ENCODE measurements at regions not wholly inside any gene's neighbourhood (a gene's known extent, or its start where the extent isn't known, plus 50 kb on each side); places are given as distances from the start of the nearest gene placed in this dataset.

DNA sequence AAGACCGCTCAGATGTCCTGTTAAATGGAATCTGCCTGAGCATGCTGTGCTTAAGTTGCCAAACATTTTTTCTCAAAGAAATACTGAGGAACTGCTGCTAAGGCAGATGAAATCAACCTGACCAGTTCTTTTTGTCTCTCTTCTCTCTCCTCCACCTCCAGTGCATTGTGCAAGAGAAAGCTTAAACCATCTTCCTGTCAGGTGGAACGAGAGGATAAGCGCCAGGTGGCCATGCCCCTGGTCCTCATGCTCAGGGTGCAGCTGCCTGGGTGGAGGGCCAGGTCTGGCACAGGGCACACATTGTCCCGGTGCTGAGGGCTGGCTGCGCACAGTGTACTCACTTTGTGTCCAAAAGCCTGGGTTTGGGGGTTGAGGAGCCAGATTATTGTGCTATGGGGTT is 176.2 kb upstream of the TP63 start:
- TF ChIP-seq, protein P1, sequence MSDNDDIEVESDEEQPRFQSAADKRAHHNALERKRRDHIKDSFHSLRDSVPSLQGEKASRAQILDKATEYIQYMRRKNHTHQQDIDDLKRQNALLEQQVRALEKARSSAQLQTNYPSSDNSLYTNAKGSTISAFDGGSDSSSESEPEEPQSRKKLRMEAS (IDR thresholded peaks at IDR 0.05) = no peak
- TF ChIP-seq ZBTB7A (IDR thresholded peaks at IDR 0.05; ENCODE audit: low read depth) (no peak), NFIC (IDR thresholded peaks at IDR 0.05) (no peak), TEAD4 (IDR thresholded peaks at IDR 0.05) (no peak), CREB1 (IDR thresholded peaks at IDR 0.05; ENCODE audit: low read depth) (no peak), YY1 (IDR thresholded peaks at IDR 0.05; ENCODE audit: low read depth) (no peak), TAF1 (IDR thresholded peaks at IDR 0.05; ENCODE audit: low read depth) (no peak), EGR1 (IDR thresholded peaks at IDR 0.05) (no peak)
- TF ChIP-seq, protein P2, sequence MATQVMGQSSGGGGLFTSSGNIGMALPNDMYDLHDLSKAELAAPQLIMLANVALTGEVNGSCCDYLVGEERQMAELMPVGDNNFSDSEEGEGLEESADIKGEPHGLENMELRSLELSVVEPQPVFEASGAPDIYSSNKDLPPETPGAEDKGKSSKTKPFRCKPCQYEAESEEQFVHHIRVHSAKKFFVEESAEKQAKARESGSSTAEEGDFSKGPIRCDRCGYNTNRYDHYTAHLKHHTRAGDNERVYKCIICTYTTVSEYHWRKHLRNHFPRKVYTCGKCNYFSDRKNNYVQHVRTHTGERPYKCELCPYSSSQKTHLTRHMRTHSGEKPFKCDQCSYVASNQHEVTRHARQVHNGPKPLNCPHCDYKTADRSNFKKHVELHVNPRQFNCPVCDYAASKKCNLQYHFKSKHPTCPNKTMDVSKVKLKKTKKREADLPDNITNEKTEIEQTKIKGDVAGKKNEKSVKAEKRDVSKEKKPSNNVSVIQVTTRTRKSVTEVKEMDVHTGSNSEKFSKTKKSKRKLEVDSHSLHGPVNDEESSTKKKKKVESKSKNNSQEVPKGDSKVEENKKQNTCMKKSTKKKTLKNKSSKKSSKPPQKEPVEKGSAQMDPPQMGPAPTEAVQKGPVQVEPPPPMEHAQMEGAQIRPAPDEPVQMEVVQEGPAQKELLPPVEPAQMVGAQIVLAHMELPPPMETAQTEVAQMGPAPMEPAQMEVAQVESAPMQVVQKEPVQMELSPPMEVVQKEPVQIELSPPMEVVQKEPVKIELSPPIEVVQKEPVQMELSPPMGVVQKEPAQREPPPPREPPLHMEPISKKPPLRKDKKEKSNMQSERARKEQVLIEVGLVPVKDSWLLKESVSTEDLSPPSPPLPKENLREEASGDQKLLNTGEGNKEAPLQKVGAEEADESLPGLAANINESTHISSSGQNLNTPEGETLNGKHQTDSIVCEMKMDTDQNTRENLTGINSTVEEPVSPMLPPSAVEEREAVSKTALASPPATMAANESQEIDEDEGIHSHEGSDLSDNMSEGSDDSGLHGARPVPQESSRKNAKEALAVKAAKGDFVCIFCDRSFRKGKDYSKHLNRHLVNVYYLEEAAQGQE (IDR thresholded peaks at IDR 0.05; ENCODE audit: low read depth) = no peak

DNA sequence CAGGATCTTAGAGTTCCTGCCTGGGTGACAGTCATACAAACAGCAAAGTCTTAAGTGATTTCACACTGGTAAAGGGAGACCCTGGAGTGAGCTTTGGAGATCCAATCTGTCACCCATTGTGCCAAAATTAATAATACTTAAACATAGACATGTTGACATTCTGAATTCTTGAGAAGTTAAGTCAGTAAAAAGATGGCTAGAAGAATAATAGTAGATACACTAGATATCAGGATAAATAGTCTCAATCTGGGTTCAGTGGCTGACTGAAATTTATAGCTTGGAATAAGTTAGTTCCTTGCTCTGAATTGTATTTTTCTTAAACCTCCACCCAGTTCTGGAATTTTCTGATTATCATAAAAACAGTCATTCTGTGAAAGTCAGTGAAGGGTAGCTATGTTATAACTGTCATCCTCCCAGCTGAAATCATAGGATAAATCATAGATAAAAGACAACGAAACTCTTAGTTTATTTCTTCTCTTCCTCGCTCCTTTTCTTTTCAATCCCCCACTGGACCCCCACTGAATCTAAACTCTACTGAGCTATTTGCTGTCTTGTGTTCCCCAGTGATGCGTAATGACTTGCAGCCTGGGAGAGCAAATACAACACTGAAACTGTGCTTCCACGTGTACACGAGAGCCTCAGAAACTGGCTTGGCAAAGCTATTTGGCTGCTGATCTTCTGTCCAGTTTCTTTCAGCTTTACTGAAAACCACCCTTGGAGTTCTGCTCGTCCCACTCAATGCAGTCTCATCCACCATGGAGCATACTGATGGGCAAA is 175.4 kb upstream of the TP63 start:
- TF ChIP-seq CREB1 (IDR thresholded peaks at IDR 0.05; ENCODE audit: low read depth) (no peak), FOXM1 (IDR thresholded peaks at IDR 0.05; ENCODE audit: borderline replicate concordance, low read depth) (no peak), YY1 (IDR thresholded peaks at IDR 0.05; ENCODE audit: low read depth) (no peak), TCF12 (IDR thresholded peaks at IDR 0.05; ENCODE audit: low read depth) (no peak), TAF1 (IDR thresholded peaks at IDR 0.05; ENCODE audit: low read depth) (no peak), NFIC (IDR thresholded peaks at IDR 0.05) (no peak), TEAD4 (IDR thresholded peaks at IDR 0.05) (no peak), RAD21 (IDR thresholded peaks at IDR 0.05; ENCODE audit: low read depth) (no peak), EP300 (IDR thresholded peaks at IDR 0.05; ENCODE audit: borderline replicate concordance) (no peak), ZBTB7A (IDR thresholded peaks at IDR 0.05; ENCODE audit: low read depth) (no peak), CEBPB (IDR thresholded peaks at IDR 0.05) (no peak), EGR1 (IDR thresholded peaks at IDR 0.05) (no peak)
- TF ChIP-seq, protein P3, sequence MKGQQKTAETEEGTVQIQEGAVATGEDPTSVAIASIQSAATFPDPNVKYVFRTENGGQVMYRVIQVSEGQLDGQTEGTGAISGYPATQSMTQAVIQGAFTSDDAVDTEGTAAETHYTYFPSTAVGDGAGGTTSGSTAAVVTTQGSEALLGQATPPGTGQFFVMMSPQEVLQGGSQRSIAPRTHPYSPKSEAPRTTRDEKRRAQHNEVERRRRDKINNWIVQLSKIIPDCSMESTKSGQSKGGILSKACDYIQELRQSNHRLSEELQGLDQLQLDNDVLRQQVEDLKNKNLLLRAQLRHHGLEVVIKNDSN (IDR thresholded peaks at IDR 0.05) = no peak
- TF ChIP-seq, protein P2 (IDR thresholded peaks at IDR 0.05; ENCODE audit: low read depth) = no peak
- TF ChIP-seq, protein P1 (IDR thresholded peaks at IDR 0.05) = no peak

DNA sequence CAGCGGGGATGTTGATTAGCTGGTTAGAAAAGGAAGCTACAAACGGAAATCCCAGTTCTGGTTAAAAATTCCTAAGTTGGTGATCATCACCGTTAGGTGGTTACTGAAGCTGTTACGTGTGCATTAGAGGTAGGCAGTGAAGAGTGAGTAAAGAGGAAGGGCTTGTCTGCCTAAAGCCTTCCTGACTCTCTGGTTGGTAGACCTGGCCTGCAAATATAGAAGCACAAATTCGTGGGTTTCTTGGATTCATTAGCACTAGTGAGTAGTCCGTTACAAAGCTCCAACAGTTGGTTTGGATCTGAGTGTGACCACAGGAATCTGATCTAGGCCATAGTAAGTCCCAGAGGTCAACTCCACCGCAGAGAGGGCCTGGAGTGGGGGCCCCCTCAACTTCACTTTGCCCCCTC is 174.0 kb upstream of the TP63 start:
- TF ChIP-seq TAF1 (IDR thresholded peaks at IDR 0.05; ENCODE audit: low read depth) (no peak), EP300 (IDR thresholded peaks at IDR 0.05; ENCODE audit: borderline replicate concordance) (no peak), TCF12 (IDR thresholded peaks at IDR 0.05; ENCODE audit: low read depth) (no peak), NFIC (IDR thresholded peaks at IDR 0.05) (no peak), TEAD4 (IDR thresholded peaks at IDR 0.05) (no peak), YY1 (IDR thresholded peaks at IDR 0.05; ENCODE audit: low read depth) (no peak), RAD21 (IDR thresholded peaks at IDR 0.05; ENCODE audit: low read depth) (no peak), CREB1 (IDR thresholded peaks at IDR 0.05; ENCODE audit: low read depth) (no peak)
- TF ChIP-seq, protein P1 (IDR thresholded peaks at IDR 0.05) = no peak

DNA sequence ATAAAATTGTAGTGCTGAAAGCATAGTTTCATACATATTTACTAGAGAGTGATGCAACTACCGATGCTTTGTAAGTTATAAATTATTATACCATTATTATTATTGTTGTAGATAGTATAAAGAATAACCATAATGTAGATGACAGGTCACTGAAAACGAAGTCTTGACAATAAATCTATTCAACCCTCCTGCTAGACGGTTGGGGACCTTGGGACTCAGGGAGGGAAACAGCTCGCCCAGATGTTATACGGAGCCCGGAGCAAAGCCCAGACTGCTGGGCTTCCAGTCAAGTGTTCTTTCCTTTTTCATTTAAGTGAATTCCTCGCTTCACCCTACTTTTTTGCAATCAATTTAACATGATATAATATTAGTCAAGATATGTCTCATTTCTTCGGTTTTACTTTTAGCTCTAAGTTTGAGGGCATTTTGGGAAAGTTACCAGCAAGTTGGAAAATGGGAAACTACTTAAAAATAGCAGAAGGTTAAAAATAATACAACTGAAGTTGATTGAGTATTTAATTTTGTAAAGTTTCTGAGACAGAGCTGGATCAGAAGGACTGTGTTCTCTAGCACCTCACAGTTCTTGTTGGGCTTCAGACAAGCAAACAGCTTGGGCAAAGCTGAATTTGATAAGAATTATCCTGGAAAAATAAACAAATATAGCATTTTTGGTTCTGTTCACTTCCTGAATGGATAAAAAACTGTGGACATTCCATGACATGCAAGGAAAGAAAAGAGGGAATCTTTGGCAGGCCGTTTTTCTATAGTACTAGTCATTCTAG is 173.4 kb upstream of the TP63 start:
- TF ChIP-seq FOXM1 (IDR thresholded peaks at IDR 0.05; ENCODE audit: borderline replicate concordance, low read depth) (no peak), TCF12 (IDR thresholded peaks at IDR 0.05; ENCODE audit: low read depth) (no peak), TAF1 (IDR thresholded peaks at IDR 0.05; ENCODE audit: low read depth) (no peak), EP300 (IDR thresholded peaks at IDR 0.05; ENCODE audit: borderline replicate concordance) (no peak), YY1 (IDR thresholded peaks at IDR 0.05; ENCODE audit: low read depth) (no peak), CEBPB (IDR thresholded peaks at IDR 0.05) (no peak), EGR1 (IDR thresholded peaks at IDR 0.05) (no peak)
- TF ChIP-seq, protein P2 (IDR thresholded peaks at IDR 0.05; ENCODE audit: low read depth) = no peak
- TF ChIP-seq, protein P3 (IDR thresholded peaks at IDR 0.05) = no peak

Measured in Ishikawa (cell line).